ENCODE measurements at regions not wholly inside any gene's neighbourhood (a gene's known extent, or its start where the extent isn't known, plus 50 kb on each side); places are given as distances from the start of the nearest gene placed in this dataset.

- Histone ChIP-seq H3K4me3 (ENCODE audit: low read length) (no peak overlapping the region), H3K4me1 (ENCODE audit: control insufficient read depth, insufficient read depth, low read length) (peaks cover 52% of the 10 kb centered on the region), H3K36me3 (ENCODE audit: insufficient read depth, low read length) (no peaks in the 10 kb centered on the region), H3K4me2 (ENCODE audit: low read length) (peak overlapping the region; percentile 22), H3K27me3 (ENCODE audit: control insufficient read depth, insufficient read depth, low read length) (no peaks in the 10 kb centered on the region), H3K9ac (ENCODE audit: low read depth, low read length) (peak overlapping the region; percentile 6), H3K9me3 (replicated peaks; ENCODE audit: low read length) (no peaks in the 10 kb centered on the region)
Observed at GRCh38 chr1:98382986-98383740, 278.4 kb upstream of the SNX7 start.

GRCh38 chr1:98382586-98382985 is 278.9 kb upstream of the SNX7 start:
- H3K36me3 ChIP-seq (ENCODE audit: insufficient read depth, low read length) = no peaks in the 10 kb centered on the region
- no peak overlapping the region for H3K4me3 ChIP-seq (ENCODE audit: low read length)
- H3K4me1 ChIP-seq (ENCODE audit: control insufficient read depth, insufficient read depth, low read length) = peaks cover 46% of the 10 kb centered on the region
- H3K9ac ChIP-seq (ENCODE audit: low read depth, low read length) = no peak overlapping the region
- H3K4me2 ChIP-seq (ENCODE audit: low read length) = no peak overlapping the region
- no peaks in the 10 kb centered on the region for H3K27me3 ChIP-seq (ENCODE audit: control insufficient read depth, insufficient read depth, low read length)
- no peaks in the 10 kb centered on the region for H3K9me3 ChIP-seq (replicated peaks; ENCODE audit: low read length)

- no peaks in the 10 kb centered on the region for H3K36me3 ChIP-seq (ENCODE audit: insufficient read depth, low read length)
- H3K9ac ChIP-seq (ENCODE audit: low read depth, low read length) = no peak overlapping the region
- H3K4me3 ChIP-seq (ENCODE audit: low read length) = no peak overlapping the region
- H3K27me3 ChIP-seq (ENCODE audit: control insufficient read depth, insufficient read depth, low read length) = no peaks in the 10 kb centered on the region
- no peaks in the 10 kb centered on the region for H3K9me3 ChIP-seq (replicated peaks; ENCODE audit: low read length)
- H3K4me2 ChIP-seq (ENCODE audit: low read length) = no peak overlapping the region
- no peaks in the 10 kb centered on the region for H3K4me1 ChIP-seq (ENCODE audit: control insufficient read depth, insufficient read depth, low read length)
Observed at GRCh38 chr1:98374098-98374497, 287.4 kb upstream of the SNX7 start.

- no peak overlapping the region for H3K4me3 ChIP-seq (ENCODE audit: low read length)
- no peak overlapping the region for H3K4me2 ChIP-seq (ENCODE audit: low read length)
- no peak overlapping the region for H3K9ac ChIP-seq (ENCODE audit: low read depth, low read length)
- no peaks in the 10 kb centered on the region for H3K9me3 ChIP-seq (replicated peaks; ENCODE audit: low read length)
- H3K27me3 ChIP-seq (ENCODE audit: control insufficient read depth, insufficient read depth, low read length) = no peaks in the 10 kb centered on the region
- no peaks in the 10 kb centered on the region for H3K4me1 ChIP-seq (ENCODE audit: control insufficient read depth, insufficient read depth, low read length)
- no peaks in the 10 kb centered on the region for H3K36me3 ChIP-seq (ENCODE audit: insufficient read depth, low read length)
Observed at GRCh38 chr1:98373056-98373455, 288.5 kb upstream of the SNX7 start.

GRCh38 chr1:98371764-98372163 is 289.8 kb upstream of the SNX7 start:
- Histone ChIP-seq H3K4me1 (ENCODE audit: control insufficient read depth, insufficient read depth, low read length) (no peaks in the 10 kb centered on the region), H3K4me3 (ENCODE audit: low read length) (no peak overlapping the region), H3K9ac (ENCODE audit: low read depth, low read length) (no peak overlapping the region), H3K4me2 (ENCODE audit: low read length) (no peak overlapping the region), H3K27me3 (ENCODE audit: control insufficient read depth, insufficient read depth, low read length) (no peaks in the 10 kb centered on the region), H3K9me3 (replicated peaks; ENCODE audit: low read length) (no peaks in the 10 kb centered on the region), H3K36me3 (ENCODE audit: insufficient read depth, low read length) (no peaks in the 10 kb centered on the region)

GRCh38 chr1:98369463-98369862 is 292.1 kb upstream of the SNX7 start:
- Histone ChIP-seq H3K4me1 (ENCODE audit: control insufficient read depth, insufficient read depth, low read length) (no peaks in the 10 kb centered on the region), H3K9ac (ENCODE audit: low read depth, low read length) (no peak overlapping the region), H3K27me3 (ENCODE audit: control insufficient read depth, insufficient read depth, low read length) (no peaks in the 10 kb centered on the region), H3K36me3 (ENCODE audit: insufficient read depth, low read length) (no peaks in the 10 kb centered on the region), H3K4me3 (ENCODE audit: low read length) (no peak overlapping the region), H3K4me2 (ENCODE audit: low read length) (no peak overlapping the region), H3K9me3 (replicated peaks; ENCODE audit: low read length) (no peaks in the 10 kb centered on the region)

GRCh38 chr1:98368995-98369394 is 292.5 kb upstream of the SNX7 start:
- Histone ChIP-seq H3K4me2 (ENCODE audit: low read length) (no peak overlapping the region), H3K4me1 (ENCODE audit: control insufficient read depth, insufficient read depth, low read length) (no peaks in the 10 kb centered on the region), H3K9me3 (replicated peaks; ENCODE audit: low read length) (no peaks in the 10 kb centered on the region), H3K36me3 (ENCODE audit: insufficient read depth, low read length) (no peaks in the 10 kb centered on the region), H3K9ac (ENCODE audit: low read depth, low read length) (no peak overlapping the region), H3K4me3 (ENCODE audit: low read length) (no peak overlapping the region), H3K27me3 (ENCODE audit: control insufficient read depth, insufficient read depth, low read length) (no peaks in the 10 kb centered on the region)

GRCh38 chr1:98367426-98367825 is 294.1 kb upstream of the SNX7 start:
- Histone ChIP-seq H3K9me3 (replicated peaks; ENCODE audit: low read length) (no peaks in the 10 kb centered on the region), H3K27me3 (ENCODE audit: control insufficient read depth, insufficient read depth, low read length) (no peaks in the 10 kb centered on the region), H3K4me1 (ENCODE audit: control insufficient read depth, insufficient read depth, low read length) (no peaks in the 10 kb centered on the region), H3K9ac (ENCODE audit: low read depth, low read length) (no peak overlapping the region), H3K4me2 (ENCODE audit: low read length) (no peak overlapping the region), H3K36me3 (ENCODE audit: insufficient read depth, low read length) (no peaks in the 10 kb centered on the region), H3K4me3 (ENCODE audit: low read length) (no peak overlapping the region)

- Histone ChIP-seq H3K9me3 (replicated peaks; ENCODE audit: low read length) (no peaks in the 10 kb centered on the region), H3K27me3 (ENCODE audit: control insufficient read depth, insufficient read depth, low read length) (no peaks in the 10 kb centered on the region), H3K4me2 (ENCODE audit: low read length) (no peak overlapping the region), H3K4me1 (ENCODE audit: control insufficient read depth, insufficient read depth, low read length) (no peaks in the 10 kb centered on the region), H3K36me3 (ENCODE audit: insufficient read depth, low read length) (no peaks in the 10 kb centered on the region), H3K9ac (ENCODE audit: low read depth, low read length) (no peak overlapping the region), H3K4me3 (ENCODE audit: low read length) (no peak overlapping the region)
Observed at GRCh38 chr1:98366343-98366742, 295.2 kb upstream of the SNX7 start.

- Histone ChIP-seq H3K36me3 (ENCODE audit: insufficient read depth, low read length) (no peaks in the 10 kb centered on the region), H3K9me3 (replicated peaks; ENCODE audit: low read length) (no peaks in the 10 kb centered on the region), H3K27me3 (ENCODE audit: control insufficient read depth, insufficient read depth, low read length) (no peaks in the 10 kb centered on the region), H3K9ac (ENCODE audit: low read depth, low read length) (no peak overlapping the region), H3K4me2 (ENCODE audit: low read length) (no peak overlapping the region), H3K4me3 (ENCODE audit: low read length) (no peak overlapping the region), H3K4me1 (ENCODE audit: control insufficient read depth, insufficient read depth, low read length) (no peaks in the 10 kb centered on the region)
Observed at GRCh38 chr1:98364544-98364943, 297.0 kb upstream of the SNX7 start.

- Histone ChIP-seq H3K4me3 (ENCODE audit: low read length) (no peak overlapping the region), H3K27me3 (ENCODE audit: control insufficient read depth, insufficient read depth, low read length) (no peaks in the 10 kb centered on the region), H3K9me3 (replicated peaks; ENCODE audit: low read length) (no peaks in the 10 kb centered on the region), H3K36me3 (ENCODE audit: insufficient read depth, low read length) (no peaks in the 10 kb centered on the region), H3K9ac (ENCODE audit: low read depth, low read length) (no peak overlapping the region), H3K4me1 (ENCODE audit: control insufficient read depth, insufficient read depth, low read length) (peaks cover 4% of the 10 kb centered on the region), H3K4me2 (ENCODE audit: low read length) (no peak overlapping the region)
Observed at GRCh38 chr1:98360864-98361263, 300.7 kb upstream of the SNX7 start.

GRCh38 chr1:98355656-98356383 is 305.7 kb upstream of the SNX7 start:
- H3K4me1 ChIP-seq (ENCODE audit: control insufficient read depth, insufficient read depth, low read length) = peaks cover 9% of the 10 kb centered on the region
- H3K9ac ChIP-seq (ENCODE audit: low read depth, low read length) = no peak overlapping the region
- no peak overlapping the region for H3K4me2 ChIP-seq (ENCODE audit: low read length)
- no peaks in the 10 kb centered on the region for H3K27me3 ChIP-seq (ENCODE audit: control insufficient read depth, insufficient read depth, low read length)
- no peaks in the 10 kb centered on the region for H3K9me3 ChIP-seq (replicated peaks; ENCODE audit: low read length)
- H3K4me3 ChIP-seq (ENCODE audit: low read length) = no peak overlapping the region
- H3K36me3 ChIP-seq (ENCODE audit: insufficient read depth, low read length) = no peaks in the 10 kb centered on the region
